GM23338 (cell line): ENCODE measurements at regions not wholly inside any gene's neighbourhood (a gene's known extent, or its start where the extent isn't known, plus 50 kb on each side); places are given as distances from the start of the nearest gene placed in this dataset.

ENCODE experiments used
- ATAC-seq: fragments of 200-7000 bp; cut with Tn5 transposase; 3 replicates; pipeline ENCODE4 v1.9.1; 2020
- DNase-seq: peaks from one replicate; pipeline ENCODE4 v3.0.0-alpha.2; 2015; ENCODE audit warnings: low spot score
- H2AFZ ChIP-seq: fragments of 200-600 bp; sonication (generic); 2 replicates; pipeline ENCODE4 v1.8.0; 2016; ENCODE audit warnings: antibody characterized with exemption, mild to moderate bottlenecking, moderate library complexity
- H3F3A ChIP-seq: fragments of 200-600 bp; sonication (generic); replicated peaks from 2 replicates; pipeline ENCODE4 v1.8.0; 2017; ENCODE audit warnings: antibody characterized with exemption, mixed run types, low read depth
- H3K27ac ChIP-seq: fragments of 200-600 bp; sonication (generic); 2 replicates; pipeline ENCODE4 v1.6.1; 2016; ENCODE audit warnings: low read depth
- H3K27me3 ChIP-seq: fragments of 200-600 bp; sonication (generic); 2 replicates; pipeline ENCODE4 v1.8.0; 2016; ENCODE audit warnings: mild to moderate bottlenecking, mixed run types, moderate library complexity; ENCODE audit not compliant: insufficient read depth
- H3K36me3 ChIP-seq: fragments of 200-600 bp; sonication (generic); 2 replicates; pipeline ENCODE4 v1.8.0; 2016; ENCODE audit warnings: mild to moderate bottlenecking; ENCODE audit not compliant: insufficient read depth
- H3K4me1 ChIP-seq: fragments of 200-600 bp; sonication (generic); 2 replicates; pipeline ENCODE4 v1.8.0; 2016; ENCODE audit warnings: mild to moderate bottlenecking, moderate library complexity; ENCODE audit not compliant: insufficient read depth
- H3K4me2 ChIP-seq: fragments of 200-600 bp; sonication (generic); 2 replicates; pipeline ENCODE4 v1.7.1; 2017; ENCODE audit warnings: mixed run types
- H3K4me3 ChIP-seq: fragments of 200-600 bp; sonication (generic); 2 replicates; pipeline ENCODE4 v1.6.1; 2016; ENCODE audit warnings: mixed run types
- H3K79me2 ChIP-seq: fragments of 200-600 bp; sonication (generic); replicated peaks from 2 replicates; pipeline ENCODE4 v1.8.0; 2017; ENCODE audit warnings: mild to moderate bottlenecking; ENCODE audit not compliant: insufficient read depth
- H3K9me2 ChIP-seq: fragments of 200-600 bp; sonication (generic); 2 replicates; pipeline ENCODE4 v1.8.0; 2017; ENCODE audit not compliant: insufficient read depth
- H4K20me1 ChIP-seq: fragments of 200-600 bp; sonication (generic); replicated peaks from 2 replicates; pipeline ENCODE4 v1.8.0; 2017; ENCODE audit warnings: mild to moderate bottlenecking; ENCODE audit not compliant: insufficient read depth
- H3K27ac Mint-ChIP-seq: 2 replicates; pipeline ENCODE4 v1.8.0; 2020; ENCODE audit warnings: inconsistent platforms, mild to moderate bottlenecking, moderate library complexity, mixed read lengths
- H3K27me3 Mint-ChIP-seq: 3 replicates; pipeline ENCODE4 v1.8.0; 2022; ENCODE audit warnings: low read depth, mild to moderate bottlenecking, moderate library complexity, mixed read lengths, inconsistent platforms; ENCODE audit not compliant: insufficient read depth, poor library complexity
- H3K36me3 Mint-ChIP-seq: 3 replicates; pipeline ENCODE4 v1.8.0; 2021; ENCODE audit warnings: low read depth, mild to moderate bottlenecking, inconsistent platforms, moderate library complexity, mixed read lengths
- H3K4me1 Mint-ChIP-seq: 3 replicates; pipeline ENCODE4 v1.8.0; 2020; ENCODE audit warnings: mild to moderate bottlenecking, inconsistent platforms, mixed read lengths
- H3K4me3 Mint-ChIP-seq: 3 replicates; pipeline ENCODE4 v1.8.0; 2021; ENCODE audit warnings: moderate library complexity, mild to moderate bottlenecking, inconsistent platforms, mixed read lengths
- H3K9me3 Mint-ChIP-seq: 3 replicates; pipeline ENCODE4 v1.8.0; 2020; ENCODE audit warnings: moderate library complexity, mild to moderate bottlenecking, inconsistent platforms, mixed read lengths
- CREB1 ChIP-seq: fragments of 250-450 bp; sonication (Bioruptor Pico); IDR thresholded peaks from 2 replicates; pipeline ENCODE4 v1.5.0; 2020; ENCODE audit warnings: low read depth, mild to moderate bottlenecking, moderate library complexity
- CTCF ChIP-seq, 2 experiments: fragments of 200-600 bp in 1 of 2; sonication (generic) in 1 of 2; conservative IDR thresholded peaks; 2 replicates each; pipeline versions ENCODE4 v1.5.1 to v1.6.1; 2016 to 2017; ENCODE audit warnings: antibody characterized with exemption in 2 of 2, low read depth in 2 of 2, mild to moderate bottlenecking in 2 of 2, moderate library complexity in 1 of 2
- ETS1 ChIP-seq: IDR thresholded peaks from 2 replicates; pipeline ENCODE4 v1.6.1; 2016; ENCODE audit warnings: antibody characterized with exemption
- EZH2 ChIP-seq: fragments of 200-600 bp; sonication (generic); IDR thresholded peaks from one replicate; pipeline ENCODE4 v1.8.0; 2017; ENCODE audit warnings: antibody characterized with exemption, mild to moderate bottlenecking, low read depth; ENCODE audit not compliant: unreplicated experiment
- EZH2phosphoT487 ChIP-seq: fragments of 200-600 bp; sonication (generic); IDR thresholded peaks from one replicate; pipeline ENCODE4 v1.8.1; 2018; ENCODE audit warnings: antibody characterized with exemption; ENCODE audit not compliant: unreplicated experiment
- JUNB ChIP-seq: IDR thresholded peaks from one replicate; pipeline ENCODE4 v1.6.1; 2016; ENCODE audit warnings: antibody characterized with exemption; ENCODE audit not compliant: unreplicated experiment
- NANOG ChIP-seq: IDR thresholded peaks from 2 replicates; pipeline ENCODE4 v1.6.1; 2016; ENCODE audit warnings: antibody characterized with exemption, borderline replicate concordance
- POLR2AphosphoS5 ChIP-seq: IDR thresholded peaks from 2 replicates; pipeline ENCODE4 v1.6.1; 2016; ENCODE audit warnings: antibody characterized with exemption, low read depth
- STAT1 ChIP-seq: IDR thresholded peaks from one replicate; pipeline ENCODE4 v1.6.1; 2016; ENCODE audit warnings: antibody characterized with exemption; ENCODE audit not compliant: unreplicated experiment
- ZNF114 ChIP-seq: fragments of 250-450 bp; sonication (Bioruptor Pico); IDR thresholded peaks from 2 replicates; pipeline ENCODE4 v1.5.0; 2020; ENCODE audit warnings: mild to moderate bottlenecking, moderate library complexity
- ZNF331 ChIP-seq: fragments of 250-450 bp; sonication (Bioruptor Pico); IDR thresholded peaks from 2 replicates; pipeline ENCODE4 v1.5.0; 2020; ENCODE audit warnings: low read depth, mild to moderate bottlenecking, moderate library complexity
- ZNF462 ChIP-seq: fragments of 250-450 bp; sonication (Bioruptor Pico); IDR thresholded peaks from 2 replicates; pipeline ENCODE4 v1.5.0; 2020; ENCODE audit warnings: mild to moderate bottlenecking, moderate library complexity

- H3K4me3 Mint-ChIP-seq, result no peak overlapping the region
- peaks cover 8% of the 10 kb centered on the region; the same call in 1 of the 2 replicates for H3K4me1 ChIP-seq
- H2AFZ ChIP-seq, result no peak overlapping the region
- peaks cover 2% of the 10 kb centered on the region for H3K27me3 Mint-ChIP-seq
- H3K27ac ChIP-seq, result no peak overlapping the region
- no peaks in the 10 kb centered on the region for H3F3A ChIP-seq
- H4K20me1 ChIP-seq, result no peaks in the 10 kb centered on the region
- no peak overlapping the region for H3K27ac Mint-ChIP-seq
- no peaks in the 10 kb centered on the region for H3K36me3 ChIP-seq
- H3K36me3 Mint-ChIP-seq, result no peaks in the 10 kb centered on the region
- TF ChIP-seq CTCF (conservative IDR thresholded peaks at IDR 0.05; ENCODE audit: low read depth in 2 of 2), result no peak
- no peak for TF ChIP-seq EZH2phosphoT487
- TF ChIP-seq CREB1 (CRISPR knock-in tag), result no peak
- no peak for TF ChIP-seq ZNF331 (CRISPR knock-in tag)
- no peak for TF ChIP-seq POLR2AphosphoS5
- no peak for TF ChIP-seq EZH2
- TF ChIP-seq ETS1, result no peak
- TF ChIP-seq STAT1, result no peak
- TF ChIP-seq ZNF114 (CRISPR knock-in tag), result no peak
- no peak for TF ChIP-seq NANOG
- H3K27me3 ChIP-seq, result no peaks in the 10 kb centered on the region
- H3K9me2 ChIP-seq, result peaks cover 5% of the 10 kb centered on the region; the same call in 1 of the 2 replicates
- no peaks in the 10 kb centered on the region for H3K9me3 Mint-ChIP-seq
- peaks cover 7% of the 10 kb centered on the region; the same call in 2 of the 3 replicates for H3K4me1 Mint-ChIP-seq
- no peak for ATAC-seq
- H3K4me3 ChIP-seq, result no peak overlapping the region
- no peaks in the 10 kb centered on the region for H3K79me2 ChIP-seq
- no peak overlapping the region for H3K4me2 ChIP-seq
- no peak for DNase-seq
Measured at GRCh38 chr12:65568517-65568916, 255.8 kb upstream of the HMGA2 start.

GRCh38 chr12:65570451-65571130 lies 253.7 kb upstream of the HMGA2 start:
- Histone ChIP-seq H3K36me3 (no peaks in the 10 kb centered on the region), H3K79me2 (no peaks in the 10 kb centered on the region), H3K9me2 (peaks cover 5% of the 10 kb centered on the region; the same call in 1 of the 2 replicates), H3K4me3 (no peak overlapping the region), H4K20me1 (no peaks in the 10 kb centered on the region), H2AFZ (no peak overlapping the region), H3K27ac (no peak overlapping the region), H3F3A (no peaks in the 10 kb centered on the region), H3K4me2 (no peak overlapping the region), H3K27me3 (no peaks in the 10 kb centered on the region), H3K4me1 (peaks cover 8% of the 10 kb centered on the region; the same call in 1 of the 2 replicates)
- no peak overlapping the region for H3K4me3 Mint-ChIP-seq
- peaks cover 7% of the 10 kb centered on the region; the same call in 2 of the 3 replicates for H3K4me1 Mint-ChIP-seq
- H3K27me3 Mint-ChIP-seq, result peaks cover 2% of the 10 kb centered on the region
- H3K9me3 Mint-ChIP-seq, result no peaks in the 10 kb centered on the region; the same call in 2 of the 3 replicates
- H3K36me3 Mint-ChIP-seq, result no peaks in the 10 kb centered on the region
- ATAC-seq (no peak), DNase-seq (no peak)
- H3K27ac Mint-ChIP-seq, result no peak overlapping the region
- TF ChIP-seq JUNB (no peak), STAT1 (no peak), ZNF462 (no peak), ETS1 (no peak), EZH2phosphoT487 (no peak)
